ENCODE measurements at regions not wholly inside any gene's neighbourhood (a gene's known extent, or its start where the extent isn't known, plus 50 kb on each side); places are given as distances from the start of the nearest gene placed in this dataset.
"Not testable (repeated sequence)": the region's sequence is repeated elsewhere in the genome, so short reads cannot be mapped to it uniquely, and the experiment has no call there.

DNA sequence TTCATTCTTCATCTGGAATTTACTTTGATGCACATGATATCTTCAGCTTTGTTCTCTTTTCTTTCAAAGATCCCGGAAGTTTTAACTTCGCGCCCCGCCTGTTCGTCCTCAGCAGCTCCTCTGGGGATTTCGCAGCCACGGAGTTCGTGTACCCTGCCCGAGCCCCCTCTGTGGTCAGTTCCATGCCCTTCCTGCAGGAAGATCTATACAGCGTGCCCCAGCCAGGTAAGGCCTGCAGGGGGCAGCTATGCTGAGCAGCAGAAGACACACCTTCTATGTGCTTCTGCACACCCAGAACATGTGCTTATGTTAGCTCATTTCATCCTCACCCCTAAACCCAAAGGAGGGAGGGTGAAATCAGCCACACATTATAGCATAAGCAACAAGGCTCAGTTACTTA is 79.7 kb upstream of the LYZL2 start:
- DNase-seq (ENCODE audit: low spot score in 2 of 2) = peak in 1 of 2 donors; percentile 59
- no peak overlapping the region for H3K4me3 ChIP-seq (ENCODE audit: low read depth, poor library complexity, severe bottlenecking)
- intact Hi-C loops (cut with DNase I; ENCODE audit: low total_unique reads) = no loop called here
- WGBS, 2 donors = 81 to 90% methylated on average over 10 of the region's 10 CpGs
- TF ChIP-seq, protein P1, sequence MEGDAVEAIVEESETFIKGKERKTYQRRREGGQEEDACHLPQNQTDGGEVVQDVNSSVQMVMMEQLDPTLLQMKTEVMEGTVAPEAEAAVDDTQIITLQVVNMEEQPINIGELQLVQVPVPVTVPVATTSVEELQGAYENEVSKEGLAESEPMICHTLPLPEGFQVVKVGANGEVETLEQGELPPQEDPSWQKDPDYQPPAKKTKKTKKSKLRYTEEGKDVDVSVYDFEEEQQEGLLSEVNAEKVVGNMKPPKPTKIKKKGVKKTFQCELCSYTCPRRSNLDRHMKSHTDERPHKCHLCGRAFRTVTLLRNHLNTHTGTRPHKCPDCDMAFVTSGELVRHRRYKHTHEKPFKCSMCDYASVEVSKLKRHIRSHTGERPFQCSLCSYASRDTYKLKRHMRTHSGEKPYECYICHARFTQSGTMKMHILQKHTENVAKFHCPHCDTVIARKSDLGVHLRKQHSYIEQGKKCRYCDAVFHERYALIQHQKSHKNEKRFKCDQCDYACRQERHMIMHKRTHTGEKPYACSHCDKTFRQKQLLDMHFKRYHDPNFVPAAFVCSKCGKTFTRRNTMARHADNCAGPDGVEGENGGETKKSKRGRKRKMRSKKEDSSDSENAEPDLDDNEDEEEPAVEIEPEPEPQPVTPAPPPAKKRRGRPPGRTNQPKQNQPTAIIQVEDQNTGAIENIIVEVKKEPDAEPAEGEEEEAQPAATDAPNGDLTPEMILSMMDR (IDR thresholded peaks at IDR 0.05) = no peak
- TF ChIP-seq POLR2A (IDR thresholded peaks at IDR 0.05) = no peak

DNA sequence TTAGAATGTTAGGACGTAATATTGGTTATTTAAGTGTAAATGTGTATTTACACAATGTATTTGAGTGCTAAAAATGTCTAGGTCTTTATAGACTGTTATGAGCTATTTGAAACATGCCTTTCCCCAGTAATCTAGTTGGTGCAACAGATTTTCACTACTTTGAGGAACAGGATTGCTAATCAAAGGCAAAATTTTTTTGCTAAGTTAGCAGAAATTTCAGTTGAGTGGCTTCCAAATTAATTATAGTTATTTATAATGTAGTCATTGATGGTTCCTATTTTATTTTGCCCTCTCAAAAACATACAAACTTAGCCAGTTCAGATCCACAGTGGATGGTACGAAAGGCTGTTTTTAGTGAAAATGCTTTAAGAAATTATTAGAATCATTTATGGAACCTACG is 78.7 kb upstream of the LYZL2 start:
- intact Hi-C loops (cut with DNase I; ENCODE audit: low total_unique reads) = no loop called here

DNA sequence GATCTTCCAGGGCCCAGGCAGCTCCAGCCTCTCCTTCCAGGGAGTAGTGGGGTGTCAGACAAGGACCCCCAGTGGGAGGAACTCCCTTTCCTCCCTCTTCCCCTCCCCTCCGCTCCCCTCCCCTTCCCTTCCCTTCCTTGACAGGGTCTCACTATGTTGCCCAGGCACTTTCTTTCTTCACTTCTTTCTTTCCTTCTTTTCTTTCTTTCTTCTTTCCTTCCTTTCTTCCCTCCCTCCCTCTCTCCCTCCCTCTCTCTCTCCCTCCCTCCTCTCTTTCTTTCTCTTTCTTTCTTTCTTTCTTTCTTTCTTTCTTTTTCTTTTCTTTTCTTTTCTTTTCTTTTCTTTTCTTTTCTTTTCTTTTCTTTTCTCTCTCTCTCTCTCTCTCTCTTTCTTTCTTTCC is 76.6 kb upstream of the LYZL2 start:
- 94 to 100% methylated on average over 1 of the region's 1 CpG for WGBS, 2 donors
- intact Hi-C loops (cut with DNase I; ENCODE audit: low total_unique reads) = not testable (repeated sequence)

More for the DNA sequence above, 78.7 kb upstream of the LYZL2 start:
- no peak overlapping the region for H3K4me3 ChIP-seq (ENCODE audit: low read depth, poor library complexity, severe bottlenecking)
- no peak for DNase-seq (ENCODE audit: low spot score in 2 of 2)
- 95 to 96% methylated on average over 3 of the region's 3 CpGs for WGBS, 2 donors
- TF ChIP-seq, protein P1 (IDR thresholded peaks at IDR 0.05) = no peak
- no peak for TF ChIP-seq POLR2A (IDR thresholded peaks at IDR 0.05)

DNA sequence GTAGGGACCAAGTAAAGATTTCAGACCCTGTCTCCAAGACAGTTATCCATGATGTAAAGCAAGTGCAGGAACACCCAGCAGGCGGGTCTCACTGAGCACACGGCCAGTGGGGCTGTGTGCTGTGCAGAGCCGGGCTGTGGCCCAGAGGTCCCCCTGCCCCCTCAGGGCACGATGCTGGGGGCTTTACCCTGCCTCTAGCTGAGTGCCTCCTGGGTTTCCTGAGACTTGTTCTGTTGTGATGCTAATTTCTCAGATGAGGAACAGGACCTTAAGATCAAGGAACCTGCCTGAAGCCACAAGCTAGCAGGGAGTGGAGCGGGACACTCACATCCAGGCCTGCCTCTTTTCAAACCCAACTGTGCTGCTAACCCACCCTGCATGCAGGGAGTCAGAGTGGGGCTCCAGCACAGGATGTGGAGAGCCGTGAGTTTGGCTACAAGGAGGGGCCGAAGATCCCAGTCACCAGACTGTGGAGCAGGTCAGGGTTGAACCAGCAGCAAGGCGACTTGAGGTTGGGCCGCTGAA is 76.1 kb upstream of the LYZL2 start:
- WGBS, 2 donors = 57 to 71% methylated on average over 6 to 9 of the region's 9 CpGs
- TF ChIP-seq, protein P1 (IDR thresholded peaks at IDR 0.05) = no peak
- no peak for TF ChIP-seq POLR2A (IDR thresholded peaks at IDR 0.05)
- intact Hi-C loops (cut with DNase I; ENCODE audit: low total_unique reads) = no loop called here
- DNase-seq (ENCODE audit: low spot score in 2 of 2) = peak in 1 of 2 donors; percentile 72
- H3K4me3 ChIP-seq (ENCODE audit: low read depth, poor library complexity, severe bottlenecking) = no peak overlapping the region

More for the DNA sequence above, 76.6 kb upstream of the LYZL2 start:
- DNase-seq (ENCODE audit: low spot score in 2 of 2); H3K4me3 ChIP-seq (ENCODE audit: low read depth, poor library complexity, severe bottlenecking): not testable (repeated sequence)

DNA sequence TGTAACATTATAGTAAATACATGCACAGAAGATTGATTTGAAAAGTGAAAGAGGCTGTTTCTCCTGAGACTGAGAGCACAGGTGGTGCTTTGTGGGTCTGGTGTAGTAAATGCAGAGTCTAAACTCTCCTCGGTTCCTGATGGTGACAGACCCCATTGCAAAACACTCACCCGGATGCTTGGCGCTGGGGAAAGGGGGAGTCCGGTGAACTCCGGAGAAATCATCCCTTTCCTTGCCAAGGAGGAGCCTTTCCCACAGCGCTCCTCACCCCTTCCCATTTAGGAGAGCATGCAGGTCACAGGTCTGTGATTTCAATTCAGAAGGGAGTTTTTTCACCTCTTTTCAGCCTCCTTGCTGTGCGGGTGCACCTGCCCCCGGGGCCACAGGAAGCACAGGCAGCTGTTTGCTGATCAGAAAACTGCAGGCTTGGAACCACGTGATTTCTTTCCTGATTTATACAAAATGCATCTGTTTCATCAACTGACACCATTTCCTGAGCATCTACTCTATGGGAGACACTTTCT is 75.6 kb upstream of the LYZL2 start:
- no peak for TF ChIP-seq POLR2A (IDR thresholded peaks at IDR 0.05)
- TF ChIP-seq, protein P1 (IDR thresholded peaks at IDR 0.05) = no peak

DNA sequence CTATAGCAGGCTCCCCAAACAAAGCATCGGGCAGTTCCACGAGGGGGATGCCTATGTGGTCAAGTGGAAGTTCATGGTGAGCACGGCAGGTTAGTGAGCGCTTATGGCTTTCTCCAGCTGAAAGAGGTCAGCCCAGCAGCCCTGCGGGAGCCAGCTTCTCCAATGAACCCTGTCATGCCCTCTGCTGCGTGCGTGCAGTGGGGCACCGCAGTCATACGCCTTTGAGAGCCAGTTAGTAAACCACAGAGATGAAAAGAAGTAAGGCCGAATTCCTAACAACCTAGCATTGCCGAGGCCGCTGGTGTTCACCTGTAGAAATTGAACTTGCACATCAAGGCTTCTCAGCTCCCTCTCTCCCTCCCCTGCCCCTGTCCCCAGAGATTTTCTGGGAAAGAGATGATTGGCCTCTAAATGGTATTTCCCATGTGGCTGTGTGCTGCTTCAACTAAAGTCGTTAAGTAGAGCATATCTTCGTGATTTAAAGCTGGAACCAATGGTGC is 75.1 kb upstream of the LYZL2 start:
- peak in 1 of 2 donors; percentile 65 for DNase-seq (ENCODE audit: low spot score in 2 of 2)
- intact Hi-C loops (cut with DNase I; ENCODE audit: low total_unique reads); H3K4me3 ChIP-seq (ENCODE audit: low read depth, poor library complexity, severe bottlenecking): not testable (repeated sequence)
- 86 to 89% methylated on average over 14 of the region's 14 CpGs for WGBS, 2 donors

More for the DNA sequence above, 75.6 kb upstream of the LYZL2 start:
- peak in 1 of 2 donors; percentile 59 for DNase-seq (ENCODE audit: low spot score in 2 of 2)
- no peak overlapping the region for H3K4me3 ChIP-seq (ENCODE audit: low read depth, poor library complexity, severe bottlenecking)
- intact Hi-C loops (cut with DNase I; ENCODE audit: low total_unique reads) = no loop called here
- WGBS, 2 donors = 25 to 27% methylated on average over 9 of the region's 9 CpGs

Data from lower leg skin (tissue), 4 donors.